ENCODE measurements at regions not wholly inside any gene's neighbourhood (a gene's known extent, or its start where the extent isn't known, plus 50 kb on each side); places are given as distances from the start of the nearest gene placed in this dataset.

GRCh38 chr5:74314906-74315305 is 325.6 kb downstream of the ENC1 start:
- ATAC-seq (no peak), DNase-seq (no peak)
- Histone ChIP-seq H3K4me3 (no peak overlapping the region), H3K9me3 (no peaks in the 10 kb centered on the region), H3K27me3 (ENCODE audit: insufficient read depth in 3 of 3, low read length in 2 of 3) (no peaks in the 10 kb centered on the region), H3K4me1 (peaks cover 7% of the 10 kb centered on the region), H3K36me3 (ENCODE audit: insufficient read depth in 1 of 2, low read depth in 1 of 2) (no peaks in the 10 kb centered on the region), H3K27ac (no peak overlapping the region)
- intact Hi-C loops (cut with DNase I) = no loop called here
- no peak for TF ChIP-seq CTCF (IDR thresholded peaks at IDR 0.05)

GRCh38 chr5:74313896-74314295 is 326.6 kb downstream of the ENC1 start:
- TF ChIP-seq CTCF (IDR thresholded peaks at IDR 0.05) = no peak
- H3K9me3 ChIP-seq = no peaks in the 10 kb centered on the region
- no peak for ATAC-seq

GRCh38 chr5:74312746-74313145 is 327.8 kb downstream of the ENC1 start:
- Histone ChIP-seq H3K9me3 (no peaks in the 10 kb centered on the region), H3K27ac (no peak overlapping the region), H3K4me3 (no peak overlapping the region), H3K4me1 (peaks cover 7% of the 10 kb centered on the region), H3K36me3 (ENCODE audit: insufficient read depth in 1 of 2, low read depth in 1 of 2) (no peaks in the 10 kb centered on the region), H3K27me3 (ENCODE audit: insufficient read depth in 3 of 3, low read length in 2 of 3) (no peaks in the 10 kb centered on the region)
- DNase-seq (no peak), ATAC-seq (no peak)
- TF ChIP-seq CTCF (IDR thresholded peaks at IDR 0.05) = no peak
- intact Hi-C loops (cut with DNase I) = no loop called here
- WGBS, 3 donors = 93 to 96% (median 94%) methylated on average over 2 of the region's 2 CpGs

More at GRCh38 chr5:74313896-74314295, 326.6 kb downstream of the ENC1 start:
- Histone ChIP-seq H3K27me3 (ENCODE audit: insufficient read depth in 3 of 3, low read length in 2 of 3) (no peaks in the 10 kb centered on the region), H3K4me3 (no peak overlapping the region), H3K36me3 (ENCODE audit: insufficient read depth in 1 of 2, low read depth in 1 of 2) (no peaks in the 10 kb centered on the region), H3K4me1 (peaks cover 7% of the 10 kb centered on the region), H3K27ac (no peak overlapping the region)
- intact Hi-C loops (cut with DNase I) = no loop called here
- 94 to 97% (median 96%) methylated on average over 5 of the region's 5 CpGs for WGBS, 3 donors
- no peak for DNase-seq

GRCh38 chr5:74311961-74312360 is 328.6 kb downstream of the ENC1 start:
- peak; percentile 63 to 75 for DNase-seq
- Histone ChIP-seq H3K27me3 (ENCODE audit: insufficient read depth in 3 of 3, low read length in 2 of 3) (no peaks in the 10 kb centered on the region), H3K9me3 (no peaks in the 10 kb centered on the region), H3K36me3 (ENCODE audit: insufficient read depth in 1 of 2, low read depth in 1 of 2) (no peaks in the 10 kb centered on the region), H3K4me1 (peaks cover 7% of the 10 kb centered on the region), H3K27ac (no peak overlapping the region), H3K4me3 (no peak overlapping the region)
- intact Hi-C loops (cut with DNase I) = no loop called here
- ATAC-seq = peak in 3 of 4 donors; percentile 42 to 72 (median 63)
- TF ChIP-seq CTCF (IDR thresholded peaks at IDR 0.05) = no peak
- WGBS, 3 donors = 67 to 71% (median 69%) methylated on average over 1 of the region's 1 CpG
